Activated CD8-positive, alpha-beta memory T cell treated with anti-CD3 and anti-CD28 coated beads, Interleukin-2, amount 50 U/mL, for 1 hour (primary cell): ENCODE measurements at regions not wholly inside any gene's neighbourhood (a gene's known extent, or its start where the extent isn't known, plus 50 kb on each side); places are given as distances from the start of the nearest gene placed in this dataset.

Experiments used
- DNase-seq: peaks from one replicate; pipeline ENCODE4 v3.0.0-alpha.2; 2020; ENCODE audit errors: extremely low read depth

DNA sequence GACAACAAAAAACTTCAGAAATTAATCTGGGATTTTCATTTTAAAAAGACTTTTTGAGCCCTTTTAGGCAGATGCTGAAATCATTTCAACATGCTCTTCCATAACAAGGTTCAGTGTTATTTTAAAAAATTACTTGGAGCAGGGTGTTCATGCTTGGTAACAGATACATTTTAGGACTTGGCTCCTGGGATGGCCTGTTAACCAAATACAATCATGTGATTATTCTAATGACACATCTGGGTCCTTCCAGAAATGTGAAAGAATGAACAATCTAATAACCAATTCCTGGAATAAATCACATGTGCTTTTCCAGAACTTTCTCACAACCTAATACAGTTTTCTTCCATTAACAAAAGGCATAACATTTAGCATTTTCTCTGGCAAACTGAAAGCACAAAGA lies 379.8 kb upstream of the RUNX1 start:
- no peak for DNase-seq

DNA sequence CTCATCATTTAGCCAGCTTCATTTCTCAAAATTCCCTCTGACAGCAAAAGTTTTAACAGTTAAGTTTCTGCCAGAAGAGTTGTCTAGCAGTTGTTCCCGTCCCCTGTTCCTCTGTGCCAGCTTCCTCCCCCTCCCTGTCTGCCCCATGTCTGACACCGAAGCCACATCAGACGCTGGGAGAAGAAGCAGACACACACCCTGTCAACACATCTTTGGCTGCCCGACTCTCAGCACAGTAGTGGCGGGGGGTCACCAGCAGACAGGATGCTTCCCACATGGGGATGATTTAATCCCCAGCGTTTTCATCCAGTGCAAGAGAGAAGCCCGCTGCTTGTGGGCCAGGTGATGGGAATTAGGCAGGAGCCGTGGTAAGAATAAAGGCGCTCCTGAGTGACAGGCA lies 379.4 kb upstream of the RUNX1 start:
- peak; percentile 29 for DNase-seq

DNA sequence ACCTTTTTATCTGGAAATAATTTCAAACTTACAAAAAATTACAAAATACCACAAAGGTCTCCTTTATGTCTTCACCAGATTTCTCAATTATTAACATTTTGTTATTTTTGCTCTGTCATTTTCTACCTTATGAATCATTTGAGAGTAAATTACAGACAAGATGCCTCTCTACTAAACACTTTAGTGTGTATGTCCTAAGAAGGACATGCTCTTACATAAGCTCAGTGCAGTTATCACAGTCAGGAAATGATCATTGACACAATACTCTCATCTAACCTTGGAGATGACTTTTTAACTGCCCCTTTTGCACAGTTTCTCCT lies 378.9 kb upstream of the RUNX1 start:
- no peak for DNase-seq

DNA sequence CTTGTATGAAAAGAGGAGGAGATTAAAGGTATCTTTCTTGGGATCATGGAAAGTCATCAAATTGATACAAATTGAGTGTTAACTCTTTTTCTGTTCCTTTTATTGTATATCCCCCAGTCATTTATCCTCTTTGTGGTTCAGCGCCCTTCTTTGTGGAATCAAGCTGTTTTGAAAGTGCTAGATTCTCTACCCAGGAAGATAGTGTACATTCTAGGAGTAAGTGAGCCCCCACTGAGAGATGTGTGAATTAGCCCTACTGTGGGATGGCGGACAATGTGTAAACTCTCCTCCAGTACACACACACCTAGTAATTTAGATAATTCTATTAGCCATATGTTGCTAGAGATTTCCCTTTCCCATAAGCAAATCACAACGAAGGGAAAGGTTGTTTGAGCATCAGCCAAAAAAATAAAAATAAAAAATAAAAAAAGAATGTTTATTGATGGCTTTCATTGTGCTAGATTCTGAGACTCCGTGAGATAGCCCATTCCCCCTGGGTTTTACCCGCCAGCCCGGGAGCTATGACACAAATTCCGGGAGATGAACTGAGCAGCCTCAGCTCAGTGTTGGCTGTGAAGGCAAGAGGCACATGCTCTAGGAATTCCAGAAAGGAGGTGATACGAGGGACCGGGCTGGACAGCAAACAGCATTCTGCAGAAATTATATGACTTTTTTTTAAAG lies 378.4 kb upstream of the RUNX1 start:
- DNase-seq = no peak

DNA sequence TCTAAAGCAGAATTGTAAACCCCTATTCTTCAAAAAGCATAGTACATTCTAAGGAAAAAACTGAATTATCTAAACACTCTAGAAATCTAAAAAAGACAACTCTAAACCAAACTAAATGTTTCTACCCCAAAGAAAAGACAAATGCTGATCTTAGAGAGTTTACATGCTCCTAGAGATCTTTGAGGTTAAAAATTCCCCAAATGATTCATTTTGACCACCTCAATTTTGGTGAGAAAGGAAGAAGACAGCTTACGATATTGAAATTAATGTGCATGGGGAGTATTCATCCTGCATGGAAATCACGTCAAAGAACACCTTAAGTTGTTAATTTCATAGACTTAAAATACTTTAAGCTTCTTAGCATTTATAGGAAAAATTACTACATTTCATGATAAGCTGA lies 377.8 kb upstream of the RUNX1 start:
- DNase-seq = no peak

DNA sequence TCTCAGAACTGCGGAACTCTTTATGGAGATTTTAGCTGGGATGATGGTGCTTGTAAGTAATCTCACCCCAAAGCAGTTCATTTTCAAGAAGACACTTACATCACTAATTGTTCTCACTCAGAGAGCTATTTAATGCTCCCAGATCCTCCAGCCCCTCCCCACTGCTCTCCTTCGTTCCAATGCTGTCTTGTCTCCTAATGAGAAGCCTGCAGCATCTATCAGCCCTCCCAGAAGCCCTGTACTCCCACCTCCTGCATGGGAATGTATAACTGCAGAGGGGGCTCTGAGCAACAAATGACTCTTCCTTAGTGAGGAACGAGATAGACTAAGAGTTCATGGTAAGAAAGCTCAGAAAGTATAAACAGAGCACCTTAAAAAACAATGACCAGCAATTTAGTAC lies 377.4 kb upstream of the RUNX1 start:
- no peak for DNase-seq

DNA sequence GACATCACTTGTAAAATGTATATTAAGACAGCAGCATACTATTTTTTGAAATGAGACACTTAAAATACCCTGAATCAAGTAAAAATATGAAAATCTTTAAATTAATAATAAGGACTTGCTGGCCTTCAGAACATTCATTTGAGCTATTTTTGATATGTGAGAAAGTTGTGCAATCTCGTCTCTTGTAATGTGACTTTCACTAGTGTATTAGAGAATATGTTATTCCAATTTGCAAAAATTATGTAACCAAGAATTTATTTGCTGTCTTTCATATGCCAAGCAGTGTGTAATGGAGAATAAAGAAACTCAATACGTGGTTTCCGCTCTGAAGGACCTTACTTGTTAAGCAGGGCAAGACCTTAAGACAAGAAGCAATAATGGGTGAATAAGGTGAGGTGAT lies 375.0 kb upstream of the RUNX1 start:
- no peak for DNase-seq

DNA sequence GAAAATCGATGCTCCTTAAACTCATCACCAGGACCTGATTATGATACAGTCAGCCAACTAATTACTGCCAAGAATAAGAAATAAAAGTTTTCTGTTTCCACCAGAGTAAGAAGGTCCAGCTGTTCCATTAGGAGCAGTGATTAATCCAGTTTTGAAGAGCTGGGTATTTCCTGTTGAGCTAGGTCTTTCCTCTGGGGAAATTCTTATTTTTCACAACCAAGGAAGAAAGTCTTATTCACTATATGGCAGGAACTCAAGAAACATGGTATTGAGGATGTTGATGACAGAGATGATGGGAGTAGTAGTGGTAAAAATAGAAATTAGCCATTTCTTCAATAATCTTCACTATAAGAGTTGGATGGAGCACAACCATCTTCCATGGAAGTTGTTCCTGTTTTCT lies 374.6 kb upstream of the RUNX1 start:
- DNase-seq = no peak

DNA sequence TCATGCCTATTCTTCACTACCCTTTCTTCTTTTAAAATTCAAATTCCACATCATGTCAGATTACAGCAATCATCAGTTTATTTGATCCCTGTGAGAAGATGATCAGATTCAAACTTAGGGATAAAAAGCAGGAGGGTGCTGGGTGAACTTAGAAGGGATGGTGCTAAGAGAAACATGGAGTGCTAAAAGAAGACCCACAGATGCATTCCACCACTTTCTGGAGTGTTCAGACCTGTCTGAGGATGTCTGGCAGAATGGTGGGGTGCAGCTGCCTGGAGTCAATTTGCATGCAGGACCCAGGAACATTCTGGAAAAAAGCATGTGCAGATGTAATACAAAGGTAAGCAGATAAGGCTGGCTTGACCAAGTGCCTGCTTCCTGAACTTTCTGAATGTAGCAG lies 372.9 kb upstream of the RUNX1 start:
- DNase-seq = no peak

DNA sequence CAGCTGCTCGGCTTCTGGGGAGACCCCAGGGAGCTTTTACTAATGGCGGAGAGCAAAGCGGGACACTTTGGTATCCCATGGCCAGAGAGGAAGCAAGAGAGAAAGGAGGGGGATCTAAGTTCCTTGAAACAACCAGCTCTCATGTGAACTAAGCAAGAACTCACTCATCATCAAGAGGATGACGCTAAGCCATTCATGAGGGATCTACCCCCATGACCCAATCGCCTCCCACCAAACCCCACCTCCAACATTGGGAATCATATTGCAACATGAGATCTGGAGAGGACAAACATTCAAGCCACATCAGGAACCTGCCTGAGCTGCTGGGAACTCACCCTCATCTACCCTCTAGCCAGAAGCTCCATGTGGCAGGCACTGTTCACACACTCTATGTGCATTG lies 372.1 kb upstream of the RUNX1 start:
- DNase-seq = no peak

DNA sequence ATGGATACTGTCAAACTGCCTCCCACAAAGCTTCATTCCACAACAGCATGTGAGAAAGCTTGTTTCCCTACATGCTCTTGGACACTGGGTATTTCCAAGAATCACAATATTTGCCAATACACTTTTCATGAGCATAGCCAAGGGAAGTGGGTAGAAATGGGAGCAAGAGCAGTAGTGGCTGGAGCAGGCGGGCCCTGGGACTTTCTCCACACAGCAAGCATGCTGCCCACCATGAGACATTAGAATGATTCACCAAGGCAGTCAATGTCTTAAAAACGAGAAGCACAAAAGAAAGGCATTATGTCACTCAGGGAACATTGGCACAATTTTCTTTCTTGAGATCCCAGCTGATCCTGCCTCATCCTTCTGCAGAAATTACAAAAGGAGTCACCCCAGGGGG lies 371.6 kb upstream of the RUNX1 start:
- no peak for DNase-seq

DNA sequence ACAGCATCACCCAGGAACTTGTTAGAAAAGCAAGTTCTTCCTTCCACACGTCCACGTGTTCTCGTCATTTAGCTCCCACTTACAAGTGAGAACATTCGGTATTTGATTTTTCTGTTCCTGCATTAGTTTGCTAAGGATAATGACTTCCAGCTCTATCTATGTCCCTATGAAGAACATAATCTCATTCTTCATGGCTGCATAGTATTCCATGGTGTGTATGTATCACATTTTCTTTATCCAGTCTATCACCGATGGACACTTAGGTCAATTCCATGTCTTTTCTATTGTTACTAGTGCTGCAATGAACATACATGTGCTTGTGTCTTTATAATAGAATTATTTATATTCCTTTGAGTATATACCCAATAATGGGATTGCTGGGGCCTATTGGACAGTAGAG lies 368.7 kb upstream of the RUNX1 start:
- DNase-seq = no peak

DNA sequence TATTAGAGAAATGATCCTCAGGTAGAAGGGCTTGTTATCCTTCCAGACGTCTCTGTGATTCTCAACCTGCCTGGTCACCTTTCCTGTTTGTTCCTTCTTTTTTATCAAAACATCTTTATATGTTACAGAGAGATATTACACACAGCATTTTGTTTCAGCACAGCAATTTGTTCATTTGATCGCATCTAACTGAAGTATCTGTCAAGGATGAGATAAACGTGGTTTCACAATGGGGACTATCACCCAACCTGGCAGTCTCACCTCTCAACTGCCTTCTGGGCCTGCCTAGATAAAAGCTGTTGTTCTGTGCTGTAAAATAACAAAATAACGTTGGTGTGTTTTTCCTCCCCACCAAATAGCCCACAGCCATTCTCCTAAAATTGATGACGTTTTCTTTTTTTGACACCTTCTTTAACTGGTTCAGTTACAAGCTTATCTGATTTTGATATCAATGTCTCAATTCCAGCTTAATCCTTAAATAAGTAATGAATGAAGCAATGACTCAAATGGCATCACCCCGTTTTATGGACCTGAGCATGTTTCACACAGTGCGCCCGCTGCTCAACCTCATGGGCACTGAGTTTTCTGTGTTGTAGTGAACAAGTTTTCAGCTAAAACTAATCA lies 367.9 kb upstream of the RUNX1 start:
- no peak for DNase-seq

DNA sequence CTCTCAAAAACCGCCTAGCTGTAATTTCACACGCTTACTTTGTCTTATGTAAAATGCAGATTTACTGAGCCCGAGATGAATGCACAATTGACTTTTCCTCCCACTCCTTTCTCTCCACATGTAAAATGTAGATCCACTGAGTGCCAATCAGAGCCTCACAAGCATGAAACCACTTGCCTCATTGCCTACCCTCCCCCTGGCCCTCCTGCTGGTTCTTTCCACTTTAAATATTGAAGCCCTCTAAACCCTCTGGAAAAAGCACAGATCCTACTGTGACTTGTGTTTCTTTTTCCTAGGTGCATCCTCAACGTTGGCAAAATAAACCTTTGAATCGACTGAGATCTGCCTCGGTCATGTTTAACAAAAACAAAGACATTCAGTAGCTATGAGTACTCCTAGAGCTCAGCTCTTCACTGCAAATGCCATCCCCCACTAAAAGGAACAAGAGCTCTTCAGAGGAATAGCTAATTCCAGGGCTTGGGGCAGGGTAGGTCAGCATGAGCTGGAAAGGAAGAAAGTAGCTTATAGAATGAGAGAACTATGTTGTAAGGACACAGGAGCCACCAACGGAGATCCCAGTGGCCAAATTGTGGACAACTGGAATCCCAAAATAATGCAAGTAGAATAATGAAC lies 365.5 kb upstream of the RUNX1 start:
- DNase-seq = no peak

DNA sequence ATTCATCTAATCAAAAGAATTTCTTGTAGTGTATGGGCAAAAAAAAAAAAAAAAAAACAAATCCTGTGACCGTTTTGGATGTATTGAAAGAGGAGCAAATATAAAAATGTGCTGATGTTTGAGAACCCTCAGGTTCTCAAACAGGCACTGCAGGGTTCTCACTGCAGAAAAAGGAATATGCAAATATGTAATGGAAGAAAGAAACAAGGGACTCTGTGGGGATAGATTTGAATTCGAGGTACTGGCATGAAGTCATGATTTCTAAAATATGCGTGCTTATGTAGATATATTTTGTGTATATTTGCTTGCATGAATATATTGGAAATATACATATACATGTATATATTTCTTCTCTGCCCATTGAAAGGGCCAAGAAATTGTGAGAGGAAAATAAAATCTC lies 365.0 kb upstream of the RUNX1 start:
- DNase-seq = no peak

DNA sequence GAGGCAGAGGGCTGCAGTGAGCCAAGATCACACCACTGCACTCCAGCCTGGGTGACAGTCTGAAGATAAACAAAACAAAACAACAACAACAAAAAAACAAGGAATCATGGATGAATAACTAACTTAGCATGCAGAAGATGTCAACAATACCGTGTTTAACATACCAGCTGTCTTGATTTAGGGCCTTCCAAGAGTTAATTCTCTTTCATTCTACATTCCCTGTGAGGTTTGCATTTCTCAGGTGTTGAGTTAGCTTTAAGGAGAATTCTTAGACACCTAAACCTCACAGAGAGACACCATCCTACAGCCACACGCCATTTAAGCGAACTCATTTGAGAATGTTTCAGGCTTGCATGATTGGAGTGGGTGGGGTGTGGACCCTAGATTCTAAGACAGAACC lies 363.1 kb upstream of the RUNX1 start:
- no peak for DNase-seq

DNA sequence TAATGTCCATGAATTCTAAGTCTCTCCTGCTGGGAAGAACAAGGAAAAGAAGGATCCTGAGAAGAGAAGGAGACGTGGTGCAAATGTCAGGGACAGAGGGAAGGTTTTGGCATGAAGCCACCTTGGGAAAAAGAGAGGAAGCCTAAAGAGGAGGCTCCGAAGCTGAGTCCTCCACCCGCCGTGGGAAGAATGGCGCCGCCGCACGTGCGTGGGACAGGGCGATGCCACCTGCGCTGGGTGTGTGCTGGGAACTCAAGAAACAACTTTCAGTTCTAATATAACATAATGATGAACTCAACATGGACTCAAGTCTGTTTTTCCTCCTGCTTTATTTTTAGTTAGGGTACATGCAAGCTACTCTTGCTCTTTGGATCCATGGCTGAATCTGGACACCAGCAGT lies 362.3 kb upstream of the RUNX1 start:
- DNase-seq = no peak

DNA sequence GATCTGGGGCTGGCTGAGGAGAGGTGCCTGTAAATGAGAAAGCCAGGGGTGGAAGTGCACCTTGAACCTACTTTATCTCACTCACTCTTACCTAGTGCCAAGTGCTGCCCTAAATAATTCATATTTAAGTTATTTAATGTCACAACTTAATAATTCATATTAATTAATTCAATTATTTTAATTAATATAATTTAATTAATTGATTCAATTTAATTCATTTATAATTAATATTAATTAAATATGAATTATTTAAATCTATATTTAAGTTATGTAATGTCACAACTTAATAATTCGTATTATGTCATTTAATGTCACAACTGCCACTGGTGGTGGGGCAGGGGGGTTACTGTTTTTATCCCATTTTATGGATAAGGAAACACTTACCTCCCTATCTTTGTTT lies 361.6 kb upstream of the RUNX1 start:
- DNase-seq = no peak

DNA sequence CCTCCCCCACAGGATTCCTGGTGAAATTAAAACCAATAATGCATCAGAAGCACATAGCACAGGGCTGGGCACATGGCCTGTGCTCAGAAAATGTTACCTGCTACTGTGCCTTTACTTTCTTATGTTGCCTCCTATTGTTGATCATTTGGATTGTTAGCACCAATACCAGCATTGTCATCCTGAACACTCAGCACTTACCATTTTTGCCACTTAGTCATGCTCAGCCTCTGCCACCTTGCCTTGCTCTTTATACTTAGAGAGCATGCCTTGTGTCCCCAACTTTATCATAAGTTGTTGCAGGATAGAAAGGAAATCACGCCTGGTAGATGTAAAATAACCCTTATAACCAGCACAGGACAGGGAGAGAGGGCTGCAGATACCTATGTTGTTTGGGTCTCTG lies 361.0 kb upstream of the RUNX1 start:
- no peak for DNase-seq

DNA sequence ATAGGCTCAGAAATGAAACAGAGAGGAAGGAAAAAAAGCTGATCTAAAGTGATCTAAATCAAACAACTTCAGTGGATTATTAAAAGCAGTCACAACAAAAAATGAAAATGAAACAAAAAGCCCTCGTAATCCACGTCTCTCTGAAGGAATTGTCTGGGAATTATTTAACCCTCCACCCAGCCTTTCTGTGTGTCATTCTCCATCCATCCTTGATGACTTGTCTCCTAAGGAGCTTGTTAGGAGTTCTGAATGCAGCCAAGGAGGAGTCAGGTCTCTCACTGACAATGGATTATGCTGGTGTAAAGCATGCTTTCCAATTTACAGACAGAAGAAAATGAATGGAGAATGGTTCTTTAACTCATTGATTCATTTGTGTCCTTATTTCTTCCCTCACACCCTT lies 359.3 kb upstream of the RUNX1 start:
- no peak for DNase-seq

DNA sequence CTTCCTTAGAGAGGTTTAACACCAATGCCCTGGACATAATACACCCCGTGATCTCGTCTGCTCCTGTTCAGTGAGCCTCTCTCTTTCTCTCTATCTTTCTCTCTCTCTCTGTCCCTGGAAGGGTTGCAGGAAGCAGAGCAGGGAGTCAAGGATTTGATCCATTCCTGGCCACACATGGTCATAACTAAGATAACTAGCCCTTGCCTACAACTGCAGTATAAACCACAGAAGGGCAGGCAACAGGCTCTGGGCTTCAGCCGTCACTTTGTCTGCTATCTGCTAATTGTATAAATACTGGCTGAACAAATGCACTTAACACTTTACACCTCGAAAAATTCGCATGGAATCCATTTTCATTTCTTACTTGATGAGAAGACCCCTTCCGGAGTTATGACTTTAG lies 357.5 kb upstream of the RUNX1 start:
- DNase-seq = no peak

DNA sequence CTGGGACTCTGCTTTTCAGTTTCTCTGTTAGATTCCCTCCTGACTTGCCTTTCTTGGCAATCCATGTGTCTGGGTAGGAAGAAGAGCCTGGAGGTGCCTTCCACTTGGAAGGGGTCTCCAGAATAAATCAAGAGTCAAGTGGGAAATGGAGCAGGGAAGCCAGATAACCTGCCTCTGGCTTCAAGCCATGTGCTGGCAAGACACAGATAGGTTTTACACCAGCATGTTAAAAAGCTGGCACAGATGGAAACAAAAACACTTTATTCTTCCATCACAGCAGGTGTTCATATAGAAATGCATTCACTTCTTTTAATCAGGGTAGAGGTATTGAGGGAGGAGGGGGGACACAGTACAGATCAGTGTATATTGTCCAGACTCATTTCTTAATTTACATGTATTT lies 356.9 kb upstream of the RUNX1 start:
- DNase-seq = no peak

DNA sequence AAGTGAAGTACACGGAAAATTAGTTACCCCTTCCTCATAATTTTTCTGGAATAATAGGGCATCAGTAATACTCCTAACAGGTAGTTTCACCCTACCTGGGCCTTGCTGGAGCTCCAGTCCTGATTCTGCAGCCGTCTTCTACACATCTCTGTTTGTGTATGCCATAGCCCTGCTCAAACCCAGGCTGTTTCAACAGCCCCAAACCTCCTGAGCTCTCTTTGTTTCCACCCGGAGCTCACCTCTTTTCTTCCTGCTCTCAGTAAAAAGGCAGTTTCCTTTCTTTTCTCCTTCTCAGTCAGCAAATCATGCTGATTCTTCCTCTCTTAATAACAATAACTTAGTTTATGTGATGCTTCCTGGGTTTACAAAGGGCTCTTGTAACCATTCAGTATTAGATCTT lies 355.1 kb upstream of the RUNX1 start:
- no peak for DNase-seq

DNA sequence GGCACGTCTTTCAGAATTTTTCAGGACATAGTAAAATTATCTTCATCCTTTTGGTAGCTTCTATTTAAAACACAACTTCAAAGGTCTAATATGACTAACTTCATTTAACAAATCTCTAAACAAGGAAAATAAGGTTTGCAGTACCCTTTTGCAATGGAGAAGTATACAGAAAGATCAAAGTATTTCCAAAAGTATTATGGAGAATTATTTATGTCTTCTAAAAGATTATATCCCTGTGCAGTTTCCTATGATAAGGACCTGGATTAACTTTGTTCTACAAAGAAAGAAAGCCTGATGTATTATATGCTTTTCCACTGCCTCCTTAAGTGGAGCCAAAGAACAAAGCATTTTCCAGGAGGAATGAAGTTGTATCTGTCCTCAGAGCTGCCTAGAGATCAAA lies 353.0 kb upstream of the RUNX1 start:
- DNase-seq = no peak
